Neuronal stem cell (in vitro differentiated cells): ENCODE measurements at regions not wholly inside any gene's neighbourhood (a gene's known extent, or its start where the extent isn't known, plus 50 kb on each side); places are given as distances from the start of the nearest gene placed in this dataset.

Experiments
- DNase-seq: peaks from one replicate; pipeline ENCODE4 v3.0.0-alpha.2; 2013; ENCODE audit warnings: low spot score
- H2AFZ ChIP-seq: one replicate; pipeline ENCODE4 v1.6.1; 2013; ENCODE audit warnings: mild to moderate bottlenecking, low read length, inconsistent platforms
- H2AK5ac ChIP-seq: 2 replicates; pipeline ENCODE4 v1.6.1; 2013; ENCODE audit warnings: low read depth, mild to moderate bottlenecking, inconsistent platforms, low read length, moderate library complexity, mixed read lengths
- H2BK120ac ChIP-seq: 2 replicates; pipeline ENCODE4 v1.6.1; 2013; ENCODE audit warnings: low read depth, mild to moderate bottlenecking, inconsistent platforms, low read length, moderate library complexity, mixed read lengths
- H2BK12ac ChIP-seq: one replicate; pipeline ENCODE4 v1.6.1; 2013; ENCODE audit warnings: low read length, inconsistent platforms
- H2BK15ac ChIP-seq: 2 replicates; pipeline ENCODE4 v1.6.1; 2013; ENCODE audit warnings: mild to moderate bottlenecking, low read length, inconsistent platforms, mixed read lengths
- H2BK5ac ChIP-seq: one replicate; pipeline ENCODE4 v1.6.1; 2013; ENCODE audit warnings: inconsistent platforms, mild to moderate bottlenecking, low read length, moderate library complexity
- H3K14ac ChIP-seq: one replicate; pipeline ENCODE4 v1.6.1; 2013; ENCODE audit warnings: low read length, inconsistent platforms
- H3K18ac ChIP-seq: 2 replicates; pipeline ENCODE4 v1.6.1; 2013; ENCODE audit warnings: low read length, inconsistent platforms
- H3K23ac ChIP-seq: 2 replicates; pipeline ENCODE4 v1.6.1; 2013; ENCODE audit warnings: low read depth, mild to moderate bottlenecking, mixed read lengths, low read length, inconsistent platforms; ENCODE audit not compliant: poor library complexity
- H3K27ac ChIP-seq: replicated peaks from 3 replicates; pipeline ENCODE4 v1.5.1; 2013; ENCODE audit warnings: low read length, inconsistent platforms
- H3K27me3 ChIP-seq, 3 experiments: 2 replicates each; pipeline ENCODE4 v1.6.1; 2013; ENCODE audit warnings: low read length in 3 of 3, mild to moderate bottlenecking in 2 of 3, inconsistent platforms in 1 of 3, low read depth in 1 of 3, mixed read lengths in 1 of 3, moderate library complexity in 1 of 3; ENCODE audit not compliant: control insufficient read depth in 3 of 3, insufficient read depth in 3 of 3
- H3K36me3 ChIP-seq, 2 donors: replicated peaks in 1 of 2; 2 replicates each; pipeline ENCODE4 v1.6.1; 2013; ENCODE audit warnings: low read length in 2 of 2; ENCODE audit not compliant: control insufficient read depth in 2 of 2, insufficient read depth in 2 of 2
- H3K4ac ChIP-seq: 2 replicates; pipeline ENCODE4 v1.6.1; 2013; ENCODE audit warnings: inconsistent platforms, mild to moderate bottlenecking, low read length, moderate library complexity
- H3K4me1 ChIP-seq, 2 donors: 1 replicate in 1 of 2; 2 replicates in 1 of 2; pipeline ENCODE4 v1.6.1; 2013; ENCODE audit warnings: low read length in 2 of 2, low read depth in 1 of 2; ENCODE audit not compliant: control insufficient read depth in 2 of 2, insufficient read depth in 1 of 2
- H3K4me2 ChIP-seq: one replicate; pipeline ENCODE4 v1.6.1; 2013; ENCODE audit warnings: mild to moderate bottlenecking, low read length, inconsistent platforms; ENCODE audit not compliant: insufficient read depth, poor library complexity, severe bottlenecking
- H3K4me3 ChIP-seq, 2 donors: 2 replicates each; pipeline ENCODE4 v1.5.1; 2013; ENCODE audit warnings: low read length in 2 of 2, mild to moderate bottlenecking in 2 of 2, inconsistent platforms in 1 of 2, moderate library complexity in 1 of 2
- H3K79me1 ChIP-seq: one replicate; pipeline ENCODE4 v1.6.1; 2013; ENCODE audit warnings: low read depth, mild to moderate bottlenecking, inconsistent platforms, low read length, moderate library complexity
- H3K9ac ChIP-seq: one replicate; pipeline ENCODE4 v1.6.1; 2013; ENCODE audit warnings: mild to moderate bottlenecking, low read depth, low read length, inconsistent platforms; ENCODE audit not compliant: poor library complexity
- H3K9me3 ChIP-seq, 2 donors: replicated peaks in 1 of 2; 2 replicates each; pipeline versions ENCODE3 to v1.6.1; 2013; ENCODE audit warnings: low read length in 2 of 2, mild to moderate bottlenecking in 2 of 2, inconsistent platforms in 1 of 2, low read depth in 1 of 2, mixed read lengths in 1 of 2, moderate library complexity in 1 of 2; ENCODE audit not compliant: control insufficient read depth in 2 of 2, insufficient read depth in 1 of 2
- H4K8ac ChIP-seq: one replicate; pipeline ENCODE4 v1.6.1; 2013; ENCODE audit warnings: low read depth, mild to moderate bottlenecking, inconsistent platforms, low read length, moderate library complexity
- H4K91ac ChIP-seq: one replicate; pipeline ENCODE4 v1.6.1; 2013; ENCODE audit warnings: low read length, low read depth, mild to moderate bottlenecking, inconsistent platforms; ENCODE audit not compliant: poor library complexity
- WGBS, 2 donors: extraction: QIAGEN DNeasy Blood & Tissue Kit; methylation state at CpG; one replicate each; pipeline ENCODE4 v1.1.7; 2013; ENCODE audit warnings: missing lambda C conversion rate in 2 of 2, mixed read lengths in 1 of 2; ENCODE audit not compliant: insufficient read length in 2 of 2, insufficient replicate concordance in 1 of 2; ENCODE audit errors: extremely low coverage in 2 of 2; 5-methylcytosine and 5-hydroxymethylcytosine counted together

DNA sequence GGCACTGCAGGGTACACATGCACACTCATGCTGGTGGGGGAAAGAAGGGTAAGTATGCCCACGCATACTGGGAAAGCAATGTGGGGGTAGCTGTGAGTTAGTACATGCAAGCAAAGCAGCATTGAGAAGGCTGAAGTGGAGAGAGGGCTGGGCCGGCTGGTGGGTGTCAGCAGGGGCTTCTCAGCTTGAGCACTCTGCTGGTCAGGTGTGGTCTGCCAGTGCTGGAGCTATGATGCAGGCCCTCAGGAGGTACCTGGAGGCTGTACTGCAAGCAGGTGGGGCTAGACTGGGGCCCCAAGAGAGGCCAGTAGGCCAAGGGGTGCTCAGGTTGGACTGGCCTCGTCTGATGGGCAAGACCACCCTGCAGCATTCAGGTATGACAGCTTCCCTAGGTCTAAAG, 61.9 kb upstream of the SERPINA7 start:
- H2BK12ac ChIP-seq: no peak overlapping the region

More for the DNA sequence above, 61.9 kb upstream of the SERPINA7 start:
- Histone ChIP-seq H3K27me3 (no peaks in the 10 kb centered on the region), H3K9ac (no peak overlapping the region), H3K4me3 (no peak overlapping the region), H4K8ac (no peak overlapping the region), H3K4ac (no peak overlapping the region), H3K36me3 (no peaks in the 10 kb centered on the region), H4K91ac (no peak overlapping the region), H2BK5ac (no peak overlapping the region), H2AK5ac (no peak overlapping the region), H3K14ac (peak overlapping the region; percentile 38), H2BK120ac (no peak overlapping the region), H3K18ac (no peak overlapping the region), H3K79me1 (no peaks in the 10 kb centered on the region), H2BK15ac (no peak overlapping the region), H3K9me3 (no peaks in the 10 kb centered on the region), H3K4me1 (no peaks in the 10 kb centered on the region), H3K4me2 (no peak overlapping the region), H2AFZ (no peak overlapping the region), H3K27ac (no peak overlapping the region), H3K23ac (no peak overlapping the region)
- DNase-seq: no peak
- WGBS, 2 donors: no CpG with 5 or more reads among the region's 3 CpGs
